ENCODE measurements at regions not wholly inside any gene's neighbourhood (a gene's known extent, or its start where the extent isn't known, plus 50 kb on each side); places are given as distances from the start of the nearest gene placed in this dataset.
"Not testable (repeated sequence)": the region's sequence is repeated elsewhere in the genome, so short reads cannot be mapped to it uniquely, and the experiment has no call there.

DNA sequence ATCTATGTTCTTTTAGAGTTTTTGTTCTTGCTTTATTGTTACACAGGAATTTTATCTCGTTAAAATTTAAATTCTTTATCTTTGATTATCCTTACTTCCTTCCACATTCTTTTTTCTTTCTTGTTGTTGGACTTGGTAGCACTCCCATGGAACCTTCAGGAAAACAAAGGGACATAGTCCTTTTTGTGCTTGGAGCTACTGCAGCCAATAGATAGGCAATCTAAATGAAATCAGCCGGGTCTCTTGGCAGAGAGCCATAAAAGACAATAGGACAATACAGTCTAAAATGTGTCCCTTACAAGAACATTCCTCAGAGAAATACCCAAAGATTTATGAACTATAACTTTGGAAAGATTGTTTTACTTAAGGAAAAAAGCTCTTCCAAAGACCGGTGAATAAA is 548.1 kb upstream of the C9orf72 start:
- no peak for DNase-seq

DNA sequence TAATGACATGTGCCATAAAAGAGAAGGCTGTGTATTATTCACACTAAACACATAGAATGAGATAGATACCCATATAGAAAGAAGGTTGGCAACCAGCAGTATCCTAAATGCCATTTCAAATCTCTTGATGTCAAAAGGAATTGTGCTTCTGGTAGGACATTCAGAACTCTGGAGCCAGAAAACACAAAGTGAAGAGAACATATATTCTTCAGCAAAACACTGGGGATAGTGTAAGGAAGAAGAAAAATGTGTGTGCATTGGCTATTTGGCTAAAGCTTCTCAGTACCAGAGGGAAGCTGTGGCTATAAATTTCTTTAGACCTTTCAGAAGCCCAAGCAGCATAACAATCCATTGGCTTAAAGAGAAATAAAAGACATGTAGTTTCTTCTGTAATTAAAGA is 551.6 kb upstream of the C9orf72 start:
- no peak for DNase-seq

DNA sequence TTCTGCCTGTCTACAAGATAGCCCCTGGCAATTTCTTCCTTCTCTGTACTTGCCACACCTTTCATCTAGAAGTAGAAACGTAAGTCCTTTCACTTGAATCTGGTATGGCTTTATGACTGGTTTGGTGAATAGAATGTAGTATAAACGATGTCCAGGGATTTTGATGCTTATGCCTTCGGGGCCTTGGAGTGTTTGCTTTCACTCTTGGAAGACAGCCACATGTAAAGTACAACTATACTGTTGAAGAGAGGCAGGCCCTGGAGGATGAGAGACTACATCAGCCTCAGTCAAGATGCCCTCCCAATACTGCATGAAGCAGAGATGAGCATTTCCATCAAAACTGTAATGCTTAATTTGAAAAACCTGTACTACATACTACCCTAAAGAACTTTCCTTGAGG is 553.8 kb upstream of the C9orf72 start:
- DNase-seq, result no peak

DNA sequence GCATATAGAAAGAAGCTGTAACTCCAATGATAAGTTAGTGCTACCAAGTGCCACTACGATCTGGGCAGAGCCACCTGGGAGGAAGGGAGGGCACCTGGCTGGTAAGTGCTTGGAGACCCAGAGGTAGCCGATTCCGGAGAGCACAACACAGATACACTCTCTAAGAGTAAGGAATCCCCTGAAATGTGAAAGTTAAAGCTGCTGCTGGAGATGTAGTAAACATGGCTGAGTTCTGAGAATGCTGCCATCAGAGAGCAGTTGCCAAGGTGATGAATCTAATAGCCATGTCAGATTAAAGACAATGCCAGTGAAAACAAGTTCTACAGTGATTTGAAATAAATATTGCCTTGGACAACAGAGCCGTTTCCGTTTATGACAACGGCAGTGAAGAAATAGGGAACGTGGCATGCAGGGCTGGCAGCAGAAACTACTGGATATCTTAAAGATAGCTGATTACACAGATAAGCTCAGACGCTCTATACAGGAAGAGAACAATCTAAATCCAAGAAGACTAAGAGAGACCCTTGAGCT is 561.2 kb upstream of the C9orf72 start:
- DNase-seq, result no peak

DNA sequence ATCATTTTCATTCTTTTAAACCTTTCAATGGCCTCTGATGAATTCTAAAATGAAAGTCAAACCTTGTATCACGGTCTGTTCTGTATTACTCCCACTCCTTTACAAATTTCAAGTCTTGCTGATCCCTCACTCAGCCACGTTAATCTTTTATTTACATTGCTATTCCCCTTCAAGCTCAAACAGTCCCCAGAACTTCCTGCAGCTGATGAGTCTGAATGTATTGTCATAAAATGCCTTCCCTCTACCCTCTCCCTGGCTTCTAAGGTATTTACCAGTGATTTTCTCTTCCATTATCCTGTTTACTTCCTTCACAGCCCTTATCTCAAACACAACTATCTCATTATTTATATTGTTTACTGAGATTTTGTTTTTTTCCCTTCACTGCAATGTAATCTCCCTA is 562.3 kb upstream of the C9orf72 start:
- no peak for DNase-seq

DNA sequence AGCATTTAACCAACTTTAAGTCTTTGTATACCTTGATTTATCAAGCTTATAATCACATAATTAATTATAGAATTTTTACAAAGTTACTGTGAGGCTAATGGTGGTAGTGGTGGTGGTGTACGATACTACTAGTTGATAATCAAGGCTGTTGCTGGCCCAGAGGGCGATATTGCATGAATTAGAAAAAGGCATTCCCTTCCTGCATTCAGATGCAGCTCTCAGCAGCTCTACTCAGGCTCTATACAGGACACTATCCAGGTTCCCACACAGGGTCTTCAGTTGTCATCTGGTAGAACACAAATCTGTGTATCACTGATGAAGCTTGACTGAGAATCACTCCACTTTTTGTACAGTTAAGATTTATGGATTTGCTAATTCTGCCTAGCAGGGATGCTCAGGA is 562.8 kb upstream of the C9orf72 start:
- no peak for DNase-seq

DNA sequence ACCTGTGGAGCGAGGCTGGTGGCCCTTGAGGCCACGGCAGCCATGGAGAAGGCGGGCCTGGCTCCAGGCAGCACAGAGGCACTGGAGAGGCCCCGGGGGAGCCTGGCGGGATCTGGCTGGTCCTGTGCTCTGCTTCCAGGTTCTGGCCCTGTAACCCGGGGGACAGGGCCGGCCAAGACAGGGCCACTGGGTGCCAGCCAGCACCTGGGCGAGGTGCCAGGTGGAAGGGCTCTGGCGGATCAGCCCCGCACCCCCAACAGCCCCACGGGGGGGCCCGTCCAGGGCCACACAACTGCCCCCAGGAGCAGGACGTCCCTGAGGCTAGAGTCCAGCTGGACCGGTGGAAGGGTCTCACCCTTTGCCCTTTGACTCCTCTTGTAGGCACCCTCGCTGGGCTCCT is 574.1 kb upstream of the C9orf72 start:
- DNase-seq, result not testable (repeated sequence)

DNA sequence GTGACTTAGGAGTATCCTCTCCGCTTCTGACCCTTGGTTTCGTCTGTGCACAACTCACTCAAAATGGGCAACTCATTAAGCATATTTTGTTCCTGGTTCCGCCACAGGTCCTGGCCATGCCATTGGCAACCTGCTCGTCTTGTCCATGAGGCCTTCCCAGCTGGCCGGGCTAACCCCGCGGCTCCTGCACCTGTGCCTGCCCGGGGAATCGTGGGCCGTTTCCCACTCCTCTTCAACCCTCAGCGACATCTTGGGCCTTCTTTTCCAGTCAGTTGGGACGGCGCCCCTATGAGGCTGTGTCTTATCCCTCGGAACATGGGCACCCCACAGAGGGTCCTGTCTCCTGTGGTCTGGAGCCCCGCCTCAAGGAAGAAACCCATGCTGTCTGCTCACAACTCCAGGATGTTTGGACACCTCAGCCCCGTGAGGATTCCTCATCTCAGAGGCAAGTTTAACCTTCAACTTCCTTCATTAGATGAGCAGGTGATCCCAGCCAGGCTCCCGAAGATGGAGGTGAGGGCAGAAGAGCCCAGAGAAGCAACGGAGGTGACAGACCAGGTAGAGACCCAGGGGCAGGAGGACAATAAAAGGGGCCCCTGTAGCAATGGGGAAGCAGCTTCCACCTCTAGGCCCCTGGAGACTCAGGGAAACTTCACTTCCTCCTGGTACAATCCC is 574.8 kb upstream of the C9orf72 start:
- DNase-seq, result not testable (repeated sequence)

DNA sequence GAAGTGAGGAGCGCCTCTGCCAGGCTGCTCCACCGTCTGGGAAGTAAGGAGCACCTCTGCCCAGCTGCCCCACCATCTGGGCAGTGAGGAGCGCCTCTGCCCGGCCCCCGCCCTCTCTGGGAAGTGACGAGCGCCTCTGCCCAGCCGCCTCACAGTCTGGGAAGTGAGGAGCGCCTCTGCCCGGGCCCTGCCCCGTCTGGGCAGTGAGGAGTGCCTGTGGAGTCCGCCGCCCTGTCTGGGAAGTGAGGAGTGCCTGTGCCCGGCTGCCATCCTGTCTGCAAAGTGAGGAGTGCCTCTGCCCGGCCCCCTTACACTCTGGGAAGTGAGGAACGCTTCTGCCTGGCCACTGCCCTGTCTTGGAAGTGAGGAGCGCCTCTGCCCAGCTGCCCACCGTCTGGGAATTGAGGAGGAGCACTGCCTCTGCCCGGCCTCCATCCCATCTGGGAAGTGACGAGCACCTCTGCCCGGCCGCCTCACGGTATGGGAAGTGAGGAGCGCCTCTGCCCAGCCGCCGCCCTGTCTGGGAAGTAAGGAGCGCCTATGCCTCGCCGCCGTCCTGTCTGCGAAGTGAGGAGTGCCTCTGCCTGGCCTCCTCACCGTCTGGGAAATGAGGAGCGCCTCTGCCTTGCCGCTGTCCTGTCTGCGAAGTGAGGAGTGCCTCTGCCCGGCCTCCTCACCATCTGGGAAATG is 576.2 kb upstream of the C9orf72 start:
- DNase-seq, result not testable (repeated sequence)

DNA sequence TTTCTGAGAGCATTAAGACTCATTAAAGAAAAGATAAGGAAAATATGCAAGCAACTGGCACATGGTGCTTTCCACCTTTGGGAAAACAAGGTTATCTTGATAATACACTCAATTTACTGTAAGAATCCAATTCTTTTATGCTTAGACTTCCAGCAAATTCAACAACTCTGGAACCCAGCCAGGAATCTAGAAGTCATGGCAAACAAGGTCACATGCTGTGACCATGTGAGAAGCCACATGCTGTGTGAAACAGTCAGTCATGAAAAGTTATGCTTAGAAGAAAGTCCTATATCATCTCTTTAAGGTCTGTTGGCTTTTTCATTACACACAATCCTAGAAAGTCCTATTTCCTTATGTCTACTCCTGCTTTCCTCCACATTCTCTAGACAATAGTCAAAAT is 581.8 kb upstream of the C9orf72 start:
- no peak for DNase-seq

DNA sequence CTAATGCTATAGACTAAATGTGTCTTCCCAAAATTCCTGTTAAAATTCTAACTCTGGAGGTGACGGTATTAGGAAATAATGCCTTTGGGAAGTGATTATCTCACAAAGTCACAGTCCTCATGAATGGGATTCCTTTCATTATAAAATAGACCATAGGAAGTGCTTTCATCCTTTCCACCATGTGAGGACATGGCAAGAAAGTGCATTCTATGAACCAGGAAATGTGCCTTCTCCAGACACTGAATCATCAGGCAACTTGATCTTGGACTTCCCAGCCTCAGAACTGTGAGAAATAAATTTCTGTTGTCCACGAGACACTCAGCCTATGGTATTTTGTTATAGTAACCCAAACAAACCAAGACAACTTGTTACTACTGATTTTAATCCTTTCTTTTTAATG is 582.4 kb upstream of the C9orf72 start:
- no peak for DNase-seq

DNA sequence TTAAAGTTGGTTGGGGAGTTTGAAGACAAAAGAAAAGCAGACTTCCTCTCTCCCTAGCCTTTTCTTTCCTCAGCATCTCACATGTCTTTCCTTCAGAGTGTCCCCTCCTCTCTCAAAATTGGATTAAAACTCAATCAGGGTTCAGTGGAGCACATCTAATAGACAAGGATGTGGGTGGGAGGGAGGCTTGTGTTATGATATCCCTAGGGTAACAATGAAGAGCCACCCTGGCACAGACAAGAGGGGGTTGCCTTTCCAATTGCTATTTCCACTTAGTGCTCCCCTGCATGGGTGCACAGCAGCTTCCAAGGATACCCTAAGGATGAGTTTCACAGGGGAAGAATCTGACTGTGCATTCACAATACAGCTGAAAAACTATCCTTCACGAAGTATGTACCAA is 585.2 kb upstream of the C9orf72 start:
- no peak for DNase-seq

DNA sequence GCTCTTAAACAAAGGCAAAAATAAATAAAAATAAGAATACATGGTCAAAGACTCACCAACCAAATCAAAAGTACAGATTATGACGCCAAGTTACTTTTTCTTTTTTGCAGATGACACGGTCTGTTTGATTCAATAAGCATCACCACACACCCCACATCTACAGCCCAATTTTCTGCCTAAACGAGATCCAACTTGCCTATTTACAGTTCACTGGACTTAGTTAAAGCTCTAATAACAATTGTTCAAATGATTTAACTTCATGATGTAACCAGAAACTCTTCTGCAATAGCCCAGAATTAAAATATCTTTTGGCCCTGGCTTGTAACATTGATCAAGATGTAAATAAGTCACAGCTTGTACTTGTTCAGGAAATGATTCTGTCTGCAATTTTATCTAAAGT is 590.3 kb upstream of the C9orf72 start:
- no peak for DNase-seq

DNA sequence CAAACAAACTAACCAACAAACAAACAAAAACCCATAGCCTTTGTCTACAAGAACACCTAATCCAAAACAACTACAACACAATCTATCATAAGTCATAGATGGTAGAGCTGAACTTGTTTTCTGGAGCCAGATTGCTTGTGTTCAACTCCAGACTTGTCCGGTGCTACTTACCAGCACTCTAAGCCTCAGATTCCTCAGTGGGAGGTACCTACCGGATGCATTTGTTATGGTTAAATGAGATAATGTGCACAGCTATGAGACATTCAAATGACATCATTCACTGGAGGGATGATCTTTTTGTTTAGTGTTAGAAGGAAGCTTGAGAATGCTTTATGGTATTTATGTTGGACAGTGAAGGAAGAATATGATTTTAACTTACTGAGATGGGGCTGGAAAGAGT is 592.9 kb upstream of the C9orf72 start:
- no peak for DNase-seq

DNA sequence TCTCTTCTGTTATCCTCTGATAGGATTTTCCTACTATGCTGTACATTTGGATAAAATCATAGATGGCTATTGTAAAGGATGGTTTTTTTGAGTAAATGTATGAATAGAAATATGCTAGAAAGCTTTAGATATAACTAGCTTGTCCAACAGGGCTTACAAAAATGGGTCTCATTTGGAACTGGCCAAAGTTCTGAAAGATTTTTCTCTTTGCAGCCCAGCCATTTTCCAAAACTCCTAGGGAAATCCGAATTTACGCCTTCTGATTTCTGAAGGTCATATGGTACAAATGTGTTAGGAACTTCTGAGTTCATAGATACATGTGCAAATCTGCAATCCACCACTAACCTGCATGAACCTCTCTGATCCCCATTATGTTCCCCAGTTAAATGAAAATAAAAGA is 603.9 kb upstream of the C9orf72 start:
- DNase-seq, result no peak

DNA sequence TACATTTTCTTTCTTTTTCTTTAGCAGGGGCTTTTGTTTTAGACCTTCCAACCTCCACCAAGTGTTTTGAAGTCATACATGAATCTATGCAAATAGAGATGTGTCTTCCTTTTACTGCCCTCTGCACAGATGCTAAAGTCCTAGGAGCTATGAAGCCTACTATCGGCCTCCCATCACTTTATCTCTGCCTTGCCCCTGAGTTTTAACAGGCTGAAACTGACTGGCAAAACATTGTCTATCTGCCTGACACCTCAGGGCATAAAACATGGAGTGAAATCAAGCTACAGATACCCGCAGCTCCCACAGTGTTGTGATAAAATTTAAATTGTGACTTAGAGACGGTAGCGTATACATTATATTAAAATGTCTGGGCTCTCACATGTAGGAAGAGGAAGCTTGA is 604.6 kb upstream of the C9orf72 start:
- DNase-seq, result no peak

DNA sequence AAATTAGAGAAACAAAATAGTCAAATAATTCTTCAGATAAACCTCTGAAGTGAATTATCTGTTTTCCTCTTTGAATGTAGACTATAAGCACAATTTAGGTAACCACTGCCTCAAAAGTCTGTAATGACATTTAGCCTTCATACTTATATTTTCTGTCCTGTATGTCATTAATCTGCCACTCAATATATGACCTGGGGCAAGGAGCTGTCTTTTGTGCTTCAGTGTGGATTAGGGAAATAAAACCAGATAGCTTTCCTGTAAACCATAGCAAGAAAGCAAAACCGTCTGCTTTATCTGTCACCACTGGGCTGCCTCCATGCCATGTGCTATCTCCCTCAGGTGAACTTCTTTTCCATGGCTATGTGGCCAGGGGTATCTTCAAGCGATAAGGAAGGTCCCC is 606.6 kb upstream of the C9orf72 start:
- no peak for DNase-seq

DNA sequence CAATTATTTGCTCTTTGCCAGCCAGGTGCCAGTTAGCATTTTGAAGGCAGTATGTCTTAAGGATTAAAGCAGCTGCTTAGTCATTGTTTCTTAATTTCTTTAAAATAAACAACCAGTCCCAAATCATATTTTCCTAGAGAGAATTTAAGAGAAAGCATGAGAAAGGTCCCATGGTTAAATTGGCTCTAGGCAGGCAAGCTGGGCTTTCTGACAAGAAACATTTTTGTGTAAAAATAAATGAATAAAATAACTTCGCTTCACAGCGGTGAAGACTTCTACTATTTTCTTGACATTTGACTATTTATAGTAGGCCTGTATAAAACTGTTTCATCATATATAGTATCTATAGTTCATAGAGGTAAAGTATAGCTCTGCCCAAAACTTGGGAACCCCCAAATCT is 617.7 kb upstream of the C9orf72 start:
- DNase-seq, result peak; percentile 29

DNA sequence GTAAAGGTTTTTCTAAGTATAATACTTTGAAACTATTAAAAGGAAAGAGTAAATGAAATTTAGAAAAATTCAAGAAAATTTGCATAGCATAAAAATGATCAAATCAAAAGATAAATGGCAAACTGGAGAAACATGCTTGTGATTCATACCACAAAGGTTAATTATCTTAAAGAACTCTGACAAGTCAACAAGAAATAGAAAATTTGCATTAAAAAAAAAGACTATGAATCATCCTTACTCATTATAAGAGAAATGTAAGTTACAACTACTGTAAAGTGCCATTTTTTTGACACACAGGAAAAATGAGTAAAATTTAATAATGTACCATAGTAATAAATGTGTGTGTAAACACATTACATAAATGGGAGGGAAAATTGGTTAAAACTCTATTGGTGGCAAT is 624.4 kb upstream of the C9orf72 start:
- DNase-seq, result no peak

DNA sequence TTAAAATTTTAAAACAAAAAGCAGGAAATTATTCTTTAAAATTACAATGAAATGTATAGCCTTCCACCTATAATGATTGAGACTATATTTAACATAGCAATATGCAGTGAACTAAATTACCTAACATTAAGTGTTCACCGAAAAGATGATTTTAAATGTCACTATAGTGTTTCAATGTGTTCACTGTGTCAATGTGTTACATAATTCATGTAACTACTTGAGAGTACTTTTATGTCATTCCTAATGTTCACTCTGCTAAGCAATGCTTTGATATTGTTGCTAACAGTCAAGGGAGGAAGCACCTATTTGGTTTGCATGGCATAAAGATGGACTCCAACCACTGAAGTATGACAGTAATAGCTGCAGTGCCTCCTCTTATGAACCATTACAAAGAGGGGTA is 629.8 kb upstream of the C9orf72 start:
- DNase-seq, result no peak

DNA sequence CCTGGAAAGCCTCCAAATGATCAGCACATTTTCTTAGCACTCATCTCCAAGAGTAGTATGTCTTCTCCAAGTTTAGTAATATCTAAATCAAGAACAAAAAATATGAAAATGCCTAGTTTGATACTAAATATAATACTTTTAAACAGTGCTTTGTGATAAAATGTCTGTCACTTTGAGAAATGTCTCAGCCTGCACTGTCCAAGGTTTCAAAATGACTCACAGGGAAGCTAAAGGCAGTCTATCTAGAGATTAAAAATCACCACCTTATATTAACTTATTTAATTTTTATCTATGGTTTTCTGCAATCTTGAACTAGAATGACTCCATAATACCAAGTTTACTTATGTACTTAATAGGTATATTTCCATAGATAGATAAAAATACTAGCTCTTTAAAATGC is 633.0 kb upstream of the C9orf72 start:
- no peak for DNase-seq

DNA sequence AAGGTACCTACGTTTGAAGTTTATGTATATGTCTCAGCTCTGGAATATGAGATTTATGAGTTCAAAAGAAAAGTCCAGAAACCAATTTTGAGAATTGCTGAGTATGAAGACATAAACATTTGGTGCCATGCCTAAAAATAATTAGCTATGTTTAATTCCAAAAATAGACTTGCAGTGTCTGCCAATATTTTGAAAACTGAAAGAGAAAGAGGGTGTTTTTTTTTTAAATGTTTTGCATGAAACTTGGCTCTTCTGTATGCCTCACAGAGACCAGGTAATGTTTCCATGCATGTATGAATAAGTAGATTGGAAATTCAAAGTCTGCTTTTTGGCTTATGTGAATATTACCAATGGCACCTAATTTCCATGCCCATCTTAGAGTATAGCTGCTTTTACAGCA is 634.4 kb upstream of the C9orf72 start:
- no peak for DNase-seq

DNA sequence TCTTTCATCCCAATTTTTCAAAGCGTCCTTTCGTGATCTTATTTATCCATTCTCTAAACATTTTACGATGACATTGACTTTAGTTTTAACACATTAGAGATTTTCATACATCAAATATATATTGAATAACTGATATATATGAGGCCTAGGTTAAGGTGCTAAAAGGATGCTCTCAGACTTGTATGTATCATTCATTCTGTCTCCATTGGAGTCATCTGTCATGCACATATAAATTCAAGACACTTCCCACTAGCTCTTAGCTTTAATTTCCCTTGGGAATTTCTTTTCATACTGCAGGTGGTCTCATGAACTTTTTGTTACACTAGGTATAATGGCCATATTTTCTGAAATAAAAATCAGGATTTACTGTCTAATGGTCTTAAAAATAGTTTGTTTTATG is 635.8 kb upstream of the C9orf72 start:
- no peak for DNase-seq

DNA sequence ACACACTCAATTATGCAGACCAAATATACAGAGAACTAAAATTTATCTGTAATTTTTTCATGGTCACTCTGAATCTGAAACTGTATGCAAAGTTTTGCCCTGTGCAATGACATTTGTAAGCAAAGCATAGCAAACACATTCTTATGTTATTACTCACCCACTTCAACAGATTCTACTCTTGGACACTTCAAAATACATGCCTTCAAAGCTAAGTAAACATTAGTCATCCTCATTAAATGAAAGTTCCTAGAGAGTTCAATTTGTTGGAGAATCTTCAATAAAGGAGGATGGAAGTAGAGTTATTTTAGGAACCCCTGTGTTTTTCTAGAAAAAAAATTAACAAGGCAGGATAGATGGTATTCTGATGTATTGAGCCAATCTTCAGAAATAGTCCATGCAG is 639.7 kb upstream of the C9orf72 start:
- DNase-seq, result no peak
